Hematopoietic multipotent progenitor cell treated with erythropoietin and hydrocortisone succinate and interleukin-3 and kit ligand, for 17 days (in vitro differentiated cells): ENCODE measurements at regions not wholly inside any gene's neighbourhood (a gene's known extent, or its start where the extent isn't known, plus 50 kb on each side); places are given as distances from the start of the nearest gene placed in this dataset.
"Not testable (repeated sequence)": the region's sequence is repeated elsewhere in the genome, so short reads cannot be mapped to it uniquely, and the experiment has no call there.

Experiments
- DNase-seq: peaks from one replicate; pipeline ENCODE4 v3.0.0-alpha.2; 2015; ENCODE audit warnings: low spot score

- no peak for DNase-seq
These were observed 355.9 kb downstream of the RSL24D1 start for GRCh38 chr15:54840621-54841398.

GRCh38 chr15:54839379-54839778 lies 357.4 kb downstream of the RSL24D1 start:
- DNase-seq, result no peak

- no peak for DNase-seq
These were observed 360.5 kb downstream of the RSL24D1 start for GRCh38 chr15:54836052-54836795.

- no peak for DNase-seq
These were observed 366.9 kb downstream of the RSL24D1 start for GRCh38 chr15:54829821-54830220.

GRCh38 chr15:54820811-54821210 lies 375.9 kb downstream of the RSL24D1 start:
- no peak for DNase-seq

- no peak for DNase-seq
These were observed 376.6 kb downstream of the RSL24D1 start for GRCh38 chr15:54820098-54820497.

GRCh38 chr15:54816401-54816800 lies 380.3 kb downstream of the RSL24D1 start:
- DNase-seq, result no peak

GRCh38 chr15:54815556-54815955 lies 381.2 kb downstream of the RSL24D1 start:
- DNase-seq, result no peak

- no peak for DNase-seq
These were observed 384.4 kb downstream of the RSL24D1 start for GRCh38 chr15:54812383-54812782.

GRCh38 chr15:54810496-54810895 lies 386.2 kb downstream of the RSL24D1 start:
- DNase-seq, result no peak

GRCh38 chr15:54810031-54810430 lies 386.7 kb downstream of the RSL24D1 start:
- DNase-seq, result no peak

- no peak for DNase-seq
These were observed 388.4 kb downstream of the RSL24D1 start for GRCh38 chr15:54808321-54808720.

- no peak for DNase-seq
These were observed 392.8 kb downstream of the RSL24D1 start for GRCh38 chr15:54803987-54804386.

GRCh38 chr15:54803134-54803808 lies 393.5 kb downstream of the RSL24D1 start:
- no peak for DNase-seq

GRCh38 chr15:54792526-54792925 lies 404.2 kb downstream of the RSL24D1 start:
- no peak for DNase-seq

GRCh38 chr15:54790693-54791092 lies 406.0 kb downstream of the RSL24D1 start:
- DNase-seq, result no peak

- no peak for DNase-seq
These were observed 407.4 kb downstream of the RSL24D1 start for GRCh38 chr15:54789376-54789775.

- not testable (repeated sequence) for DNase-seq
These were observed 415.5 kb downstream of the RSL24D1 start for GRCh38 chr15:54781220-54781619.

GRCh38 chr15:54779271-54779670 lies 417.5 kb downstream of the RSL24D1 start:
- no peak for DNase-seq

GRCh38 chr15:54776410-54776809 lies 420.3 kb downstream of the RSL24D1 start:
- no peak for DNase-seq

GRCh38 chr15:54772663-54773062 lies 424.1 kb downstream of the RSL24D1 start:
- DNase-seq, result no peak

GRCh38 chr15:54749461-54749860 lies 447.3 kb downstream of the RSL24D1 start:
- DNase-seq, result not testable (repeated sequence)
